K562 (cell line): ENCODE measurements at regions not wholly inside any gene's neighbourhood (a gene's known extent, or its start where the extent isn't known, plus 50 kb on each side); places are given as distances from the start of the nearest gene placed in this dataset.

Source experiments
- ATAC-seq: fragments of 200-7000 bp; cut with Tn5 transposase; 3 replicates; pipeline ENCODE4 v1.9.1; 2020; ENCODE audit warnings: moderate library complexity
- BruUV-seq: library from RNA; stranded (reverse); fragments of 400-500 nt; replicated peaks from 2 replicates; lab custom pipeline; 2021; lab: Mats Ljungman, UMichigan
- CTCF ChIA-PET: fragments of 300-600 bp; formaldehyde crosslinking; extraction: SDS; loops from one replicate; lab custom pipeline; 2021; ENCODE audit warnings: low intra/inter-chr PET ratio; lab: Yijun Ruan, JAX
- POLR2A ChIA-PET: fragments of 300-600, 350-650 bp; sonication (Branson Sonifier 250); formaldehyde crosslinking; extraction: SDS; loops from one replicate; lab custom pipeline; 2021; ENCODE audit warnings: antibody characterized with exemption, inconsistent platforms; lab: Yijun Ruan, JAX
- DNase-seq, 4 experiments: peaks; one replicate each; pipeline versions ENCODE4 v3.0.0 to v3.0.0-alpha.2; 2011 to 2018; ENCODE audit warnings: low spot score in 3 of 4, mixed read lengths in 3 of 4; ENCODE audit errors: extremely low read depth in 1 of 4
- FAIRE-seq: peaks from 2 replicates; lab custom pipeline; 2011; peaks lifted over from hg19 to GRCh38; lab: Jason Lieb, UNC
- H2AFZ ChIP-seq: 2 replicates; pipeline ENCODE4 v1.6.0; 2011; ENCODE audit warnings: low read depth, low read length, control low read depth, inconsistent platforms
- H3K27ac ChIP-seq: fragments of 200-600 bp; 3 replicates; pipeline ENCODE4 v1.8.0; 2011; ENCODE audit warnings: low read depth, mild to moderate bottlenecking, control low read depth, inconsistent platforms, low read length, moderate library complexity, mixed read lengths; ENCODE audit errors: extremely low read depth
- H3K27me3 ChIP-seq, 2 experiments: fragments of 300-600 bp in 1 of 2; 2 replicates in 1 of 2; 3 replicates in 1 of 2; pipeline versions ENCODE4 v1.6.0 to v1.8.0; 2011; ENCODE audit warnings: inconsistent platforms in 2 of 2, low read length in 2 of 2, mild to moderate bottlenecking in 1 of 2, mixed read lengths in 1 of 2, moderate library complexity in 1 of 2; ENCODE audit not compliant: control insufficient read depth in 2 of 2, insufficient read depth in 2 of 2
- H3K36me3 ChIP-seq: fragments of 300-600 bp; 3 replicates; pipeline ENCODE4 v1.8.0; 2011; ENCODE audit warnings: mild to moderate bottlenecking, low read length, inconsistent platforms; ENCODE audit not compliant: control insufficient read depth, insufficient read depth
- H3K4me1 ChIP-seq, 2 experiments: fragments of 200-600 bp in 1 of 2; replicated peaks in 1 of 2; 2 replicates in 1 of 2; 3 replicates in 1 of 2; pipeline versions ENCODE4 v1.5.1 to v1.8.0; 2011; ENCODE audit warnings: inconsistent platforms in 2 of 2, low read length in 2 of 2, mild to moderate bottlenecking in 1 of 2, mixed read lengths in 1 of 2, moderate library complexity in 1 of 2; ENCODE audit not compliant: control insufficient read depth in 2 of 2, insufficient read depth in 2 of 2
- H3K4me2 ChIP-seq: 2 replicates; pipeline ENCODE4 v1.6.1; 2011; ENCODE audit warnings: low read length, control low read depth, inconsistent platforms, mixed read lengths; ENCODE audit not compliant: insufficient read depth
- H3K4me3 ChIP-seq: fragments of 200-600 bp; sonication (generic), shearing (Covaris generic); 2 replicates; pipeline ENCODE4 v1.5.1; 2016; ENCODE audit warnings: control low read depth, inconsistent platforms
- H3K79me2 ChIP-seq: fragments of 200-600 bp; 3 replicates; pipeline ENCODE4 v1.8.0; 2011; ENCODE audit warnings: low read length, inconsistent platforms; ENCODE audit not compliant: control insufficient read depth, insufficient read depth
- H3K9ac ChIP-seq, 2 experiments: 2 replicates each; pipeline versions ENCODE4 v1.6.0 to v1.6.1; 2011; ENCODE audit warnings: low read depth in 2 of 2, low read length in 2 of 2, control low read depth in 1 of 2, inconsistent platforms in 1 of 2, mild to moderate bottlenecking in 1 of 2, mixed read lengths in 1 of 2; ENCODE audit not compliant: insufficient read depth in 1 of 2
- H3K9me1 ChIP-seq: one replicate; pipeline ENCODE4 v1.6.0; 2011; ENCODE audit warnings: inconsistent platforms, mild to moderate bottlenecking, low read length, moderate library complexity; ENCODE audit not compliant: control insufficient read depth, insufficient read depth
- H3K9me3 ChIP-seq: replicated peaks from 2 replicates; pipeline ENCODE4 v1.5.1; 2011; ENCODE audit warnings: low read depth, low read length, inconsistent platforms; ENCODE audit not compliant: control insufficient read depth, insufficient read depth
- H4K20me1 ChIP-seq: replicated peaks from 2 replicates; pipeline ENCODE4 v1.6.1; 2011; ENCODE audit warnings: low read length, inconsistent platforms, mixed read lengths; ENCODE audit not compliant: control insufficient read depth, insufficient read depth
- E2F3 ChIP-seq: fragments of 250-450 bp; sonication (Bioruptor Pico); IDR thresholded peaks from 2 replicates; pipeline ENCODE4 v1.4.0; 2020; ENCODE audit warnings: mild to moderate bottlenecking
- EGR1 ChIP-seq: fragments of 450-650 bp; conservative IDR thresholded peaks from 2 replicates; pipeline ENCODE4 v1.6.1; 2017; ENCODE audit warnings: mild to moderate bottlenecking
- MNT ChIP-seq, 2 experiments: fragments of 450-650 bp; conservative IDR thresholded peaks; 2 replicates each; pipeline ENCODE4 v1.6.1; 2017; ENCODE audit warnings: mild to moderate bottlenecking in 2 of 2, moderate library complexity in 2 of 2
- MYNN ChIP-seq, 2 experiments: sonication (generic); formaldehyde crosslinking in 1 of 2; IDR thresholded peaks; 2 replicates each; pipeline versions ENCODE4 v1.5.0 to v1.6.1; 2016 to 2020; ENCODE audit warnings: antibody characterized with exemption in 1 of 2, missing genetic modification reagents in 1 of 2
- NCOR1 ChIP-seq: fragments of 450-650 bp; IDR thresholded peaks from 2 replicates; pipeline ENCODE4 v1.6.1; 2016; ENCODE audit warnings: mild to moderate bottlenecking, moderate library complexity
- PRPF4 ChIP-seq: fragments of 200-400 bp; formaldehyde crosslinking; IDR thresholded peaks from one replicate; pipeline ENCODE4 v1.6.1; 2017; ENCODE audit warnings: low read length, low read depth, mild to moderate bottlenecking; ENCODE audit not compliant: insufficient read depth, poor library complexity, severe bottlenecking
- ZNF23 ChIP-seq: fragments of 250-450 bp; sonication (Bioruptor Pico); IDR thresholded peaks from 2 replicates; pipeline ENCODE4 v1.4.0; 2020; ENCODE audit warnings: mild to moderate bottlenecking
- ZNF57 ChIP-seq: fragments of 450-650 bp; formaldehyde crosslinking; IDR thresholded peaks from 2 replicates; pipeline ENCODE4 v1.4.0; 2020; ENCODE audit warnings: mild to moderate bottlenecking, moderate library complexity
- in situ Hi-C: fragments of 300-500 bp; cut with MboI; formaldehyde crosslinking; loops from 4 replicates; pipeline ENCODE4 v1.15.0; 2018; ENCODE audit warnings: inconsistent platforms, mixed read lengths
- intact Hi-C: fragments of 100-400 bp; cut with micrococcal nuclease; formaldehyde crosslinking; loops from 2 replicates; pipeline ENCODE4 v1.14.2; 2022

GRCh38 chr7:109955986-109956385, 1134.9 kb upstream of the LRRN3 start:
- no peak overlapping the region for H3K9ac ChIP-seq
- no peak overlapping the region for H2AFZ ChIP-seq
- intact Hi-C loops (no loop called here), in situ Hi-C loops (no loop called here)
- no peaks in the 10 kb centered on the region for H3K9me1 ChIP-seq
- DNase-seq (no peak), FAIRE-seq (no peak), ATAC-seq (no peak)
- H3K4me2 ChIP-seq: no peak overlapping the region
- no TSS peak for BruUV-seq
- H3K79me2 ChIP-seq: no peaks in the 10 kb centered on the region
- no peaks in the 10 kb centered on the region for H3K27me3 ChIP-seq
- H3K27ac ChIP-seq: no peak overlapping the region
- H3K4me1 ChIP-seq: no peaks in the 10 kb centered on the region
- H4K20me1 ChIP-seq: no peaks in the 10 kb centered on the region
- H3K4me3 ChIP-seq: no peak overlapping the region
- 0 out of 2 replicates have a peak, but pooled peaks cover 3% of the 10 kb centered on the region for H3K9me3 ChIP-seq
- CTCF ChIA-PET: no interaction called here
- no peaks in the 10 kb centered on the region for H3K36me3 ChIP-seq
- POLR2A ChIA-PET: no interaction called here
- TF ChIP-seq MNT (conservative IDR thresholded peaks at IDR 0.05) (no peak), ZNF57 (CRISPR knock-in tag) (no peak), ZNF23 (CRISPR knock-in tag) (no peak), PRPF4 (no peak), MYNN (IDR thresholded peaks at IDR 0.05) (no peak), MYNN (CRISPR knock-in tag; IDR thresholded peaks at IDR 0.05) (no peak), EGR1 (no peak), E2F3 (no peak), NCOR1 (no peak)
- TF ChIP-seq, all 486 proteins: peak for 0
